ENCODE measurements at regions not wholly inside any gene's neighbourhood (a gene's known extent, or its start where the extent isn't known, plus 50 kb on each side); places are given as distances from the start of the nearest gene placed in this dataset.

DNA sequence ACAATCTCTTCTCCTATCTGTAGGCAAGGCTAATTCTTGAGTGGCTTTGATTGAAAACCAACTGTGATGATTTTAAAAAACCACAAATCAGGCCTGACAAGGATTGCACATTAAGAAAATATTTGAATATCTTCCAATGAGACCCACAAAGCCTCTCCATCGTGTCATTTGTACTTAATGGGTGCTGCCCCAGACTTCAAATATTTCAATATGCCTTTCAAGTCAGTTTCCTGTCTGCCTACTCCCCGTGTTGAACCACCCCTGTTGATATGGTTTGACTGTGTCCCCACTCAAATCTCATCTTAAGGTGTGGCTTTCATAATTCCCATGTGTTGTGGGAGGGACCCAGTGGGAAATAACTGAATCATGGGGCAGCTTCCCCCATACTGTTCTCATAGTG lies 159.7 kb upstream of the EGLN3 start:
- H3K9me3 ChIP-seq (ENCODE audit: low read length), result no peaks in the 10 kb centered on the region
- no peaks in the 10 kb centered on the region for H3K27me3 ChIP-seq (ENCODE audit: insufficient read depth, low read depth, low read length)
- H3K9me2 ChIP-seq (ENCODE audit: insufficient read depth, low read length), result no peaks in the 10 kb centered on the region
- no peak overlapping the region for H3K4me2 ChIP-seq (ENCODE audit: low read length)
- H4K20me1 ChIP-seq (ENCODE audit: insufficient read depth), result no peaks in the 10 kb centered on the region
- H3K79me2 ChIP-seq (replicated peaks; ENCODE audit: insufficient read depth, low read length), result no peaks in the 10 kb centered on the region
- H3K27ac ChIP-seq (ENCODE audit: low read length), result no peak overlapping the region
- no peak overlapping the region for H3K4me3 ChIP-seq (ENCODE audit: low read length)
- no peaks in the 10 kb centered on the region for H3F3A ChIP-seq (ENCODE audit: insufficient read depth, low read length, poor library complexity, severe bottlenecking)
- no peak overlapping the region for H3K9ac ChIP-seq (ENCODE audit: low read length)
- TF ChIP-seq MXI1 (conservative IDR thresholded peaks at IDR 0.05; ENCODE audit: poor library complexity, severe bottlenecking) (no peak), TAF1 (IDR thresholded peaks at IDR 0.05; ENCODE audit: low read depth) (no peak), POLR2AphosphoS5 (IDR thresholded peaks at IDR 0.05) (no peak)
- no peaks in the 10 kb centered on the region for H3K36me3 ChIP-seq (ENCODE audit: insufficient read depth, low read length)
- no peak overlapping the region for H2AFZ ChIP-seq (ENCODE audit: low read depth, low read length)

- Histone ChIP-seq H3K27me3 (ENCODE audit: insufficient read depth, low read depth, low read length) (no peaks in the 10 kb centered on the region), H3K27ac (ENCODE audit: low read length) (no peak overlapping the region), H3K9ac (ENCODE audit: low read length) (no peak overlapping the region), H3K79me2 (replicated peaks; ENCODE audit: insufficient read depth, low read length) (no peaks in the 10 kb centered on the region), H2AFZ (ENCODE audit: low read depth, low read length) (no peak overlapping the region), H3K36me3 (ENCODE audit: insufficient read depth, low read length) (no peaks in the 10 kb centered on the region), H4K20me1 (ENCODE audit: insufficient read depth) (no peaks in the 10 kb centered on the region), H3K9me2 (ENCODE audit: insufficient read depth, low read length) (no peaks in the 10 kb centered on the region), H3F3A (ENCODE audit: insufficient read depth, low read length, poor library complexity, severe bottlenecking) (no peaks in the 10 kb centered on the region), H3K4me2 (ENCODE audit: low read length) (no peak overlapping the region), H3K9me3 (ENCODE audit: low read length) (no peaks in the 10 kb centered on the region), H3K4me3 (ENCODE audit: low read length) (no peak overlapping the region)
- TF ChIP-seq EZH2 (IDR thresholded peaks at IDR 0.05; ENCODE audit: borderline replicate concordance, insufficient read depth, low read length, poor library complexity, severe bottlenecking) (no peak), SMC3 (conservative IDR thresholded peaks at IDR 0.05; ENCODE audit: poor library complexity) (no peak), RAD21 (conservative IDR thresholded peaks at IDR 0.05) (no peak), MXI1 (conservative IDR thresholded peaks at IDR 0.05; ENCODE audit: poor library complexity, severe bottlenecking) (no peak)
Measured at GRCh38 chr14:34107441-34107840, 156.6 kb upstream of the EGLN3 start.

- Histone ChIP-seq H4K20me1 (ENCODE audit: insufficient read depth) (no peaks in the 10 kb centered on the region), H3F3A (ENCODE audit: insufficient read depth, low read length, poor library complexity, severe bottlenecking) (no peaks in the 10 kb centered on the region), H3K36me3 (ENCODE audit: insufficient read depth, low read length) (no peaks in the 10 kb centered on the region), H2AFZ (ENCODE audit: low read depth, low read length) (no peak overlapping the region), H3K79me2 (replicated peaks; ENCODE audit: insufficient read depth, low read length) (no peaks in the 10 kb centered on the region), H3K9me2 (ENCODE audit: insufficient read depth, low read length) (no peaks in the 10 kb centered on the region), H3K4me2 (ENCODE audit: low read length) (no peak overlapping the region), H3K9me3 (ENCODE audit: low read length) (no peaks in the 10 kb centered on the region), H3K27ac (ENCODE audit: low read length) (no peak overlapping the region), H3K4me3 (ENCODE audit: low read length) (no peak overlapping the region), H3K27me3 (ENCODE audit: insufficient read depth, low read depth, low read length) (no peaks in the 10 kb centered on the region), H3K9ac (ENCODE audit: low read length) (no peak overlapping the region)
- TF ChIP-seq POLR2AphosphoS5 (IDR thresholded peaks at IDR 0.05), result no peak
- no peak for TF ChIP-seq MXI1 (conservative IDR thresholded peaks at IDR 0.05; ENCODE audit: poor library complexity, severe bottlenecking)
- TF ChIP-seq SMC3 (conservative IDR thresholded peaks at IDR 0.05; ENCODE audit: poor library complexity), result no peak
- TF ChIP-seq RAD21 (conservative IDR thresholded peaks at IDR 0.05), result no peak
Measured at GRCh38 chr14:34106310-34106709, 155.4 kb upstream of the EGLN3 start.

GRCh38 chr14:34104489-34105397 lies 153.9 kb upstream of the EGLN3 start:
- H3K27me3 ChIP-seq (ENCODE audit: insufficient read depth, low read depth, low read length), result no peaks in the 10 kb centered on the region
- no peaks in the 10 kb centered on the region for H3K9me3 ChIP-seq (ENCODE audit: low read length)
- no peak overlapping the region for H3K9ac ChIP-seq (ENCODE audit: low read length)
- no peaks in the 10 kb centered on the region for H3K9me2 ChIP-seq (ENCODE audit: insufficient read depth, low read length)
- H2AFZ ChIP-seq (ENCODE audit: low read depth, low read length), result no peak overlapping the region
- no peaks in the 10 kb centered on the region for H3K36me3 ChIP-seq (ENCODE audit: insufficient read depth, low read length)
- H3K4me3 ChIP-seq (ENCODE audit: low read length), result no peak overlapping the region
- H3K4me2 ChIP-seq (ENCODE audit: low read length), result no peak overlapping the region
- H3K27ac ChIP-seq (ENCODE audit: low read length), result no peak overlapping the region
- no peaks in the 10 kb centered on the region for H3K79me2 ChIP-seq (replicated peaks; ENCODE audit: insufficient read depth, low read length)
- TF ChIP-seq, protein P1, sequence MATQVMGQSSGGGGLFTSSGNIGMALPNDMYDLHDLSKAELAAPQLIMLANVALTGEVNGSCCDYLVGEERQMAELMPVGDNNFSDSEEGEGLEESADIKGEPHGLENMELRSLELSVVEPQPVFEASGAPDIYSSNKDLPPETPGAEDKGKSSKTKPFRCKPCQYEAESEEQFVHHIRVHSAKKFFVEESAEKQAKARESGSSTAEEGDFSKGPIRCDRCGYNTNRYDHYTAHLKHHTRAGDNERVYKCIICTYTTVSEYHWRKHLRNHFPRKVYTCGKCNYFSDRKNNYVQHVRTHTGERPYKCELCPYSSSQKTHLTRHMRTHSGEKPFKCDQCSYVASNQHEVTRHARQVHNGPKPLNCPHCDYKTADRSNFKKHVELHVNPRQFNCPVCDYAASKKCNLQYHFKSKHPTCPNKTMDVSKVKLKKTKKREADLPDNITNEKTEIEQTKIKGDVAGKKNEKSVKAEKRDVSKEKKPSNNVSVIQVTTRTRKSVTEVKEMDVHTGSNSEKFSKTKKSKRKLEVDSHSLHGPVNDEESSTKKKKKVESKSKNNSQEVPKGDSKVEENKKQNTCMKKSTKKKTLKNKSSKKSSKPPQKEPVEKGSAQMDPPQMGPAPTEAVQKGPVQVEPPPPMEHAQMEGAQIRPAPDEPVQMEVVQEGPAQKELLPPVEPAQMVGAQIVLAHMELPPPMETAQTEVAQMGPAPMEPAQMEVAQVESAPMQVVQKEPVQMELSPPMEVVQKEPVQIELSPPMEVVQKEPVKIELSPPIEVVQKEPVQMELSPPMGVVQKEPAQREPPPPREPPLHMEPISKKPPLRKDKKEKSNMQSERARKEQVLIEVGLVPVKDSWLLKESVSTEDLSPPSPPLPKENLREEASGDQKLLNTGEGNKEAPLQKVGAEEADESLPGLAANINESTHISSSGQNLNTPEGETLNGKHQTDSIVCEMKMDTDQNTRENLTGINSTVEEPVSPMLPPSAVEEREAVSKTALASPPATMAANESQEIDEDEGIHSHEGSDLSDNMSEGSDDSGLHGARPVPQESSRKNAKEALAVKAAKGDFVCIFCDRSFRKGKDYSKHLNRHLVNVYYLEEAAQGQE (IDR thresholded peaks at IDR 0.05; ENCODE audit: borderline replicate concordance), result no peak
- no peak for TF ChIP-seq SMC3 (conservative IDR thresholded peaks at IDR 0.05; ENCODE audit: poor library complexity)
- H4K20me1 ChIP-seq (ENCODE audit: insufficient read depth), result no peaks in the 10 kb centered on the region
- no peaks in the 10 kb centered on the region for H3F3A ChIP-seq (ENCODE audit: insufficient read depth, low read length, poor library complexity, severe bottlenecking)
